ENCODE measurements at regions not wholly inside any gene's neighbourhood (a gene's known extent, or its start where the extent isn't known, plus 50 kb on each side); places are given as distances from the start of the nearest gene placed in this dataset.

DNA sequence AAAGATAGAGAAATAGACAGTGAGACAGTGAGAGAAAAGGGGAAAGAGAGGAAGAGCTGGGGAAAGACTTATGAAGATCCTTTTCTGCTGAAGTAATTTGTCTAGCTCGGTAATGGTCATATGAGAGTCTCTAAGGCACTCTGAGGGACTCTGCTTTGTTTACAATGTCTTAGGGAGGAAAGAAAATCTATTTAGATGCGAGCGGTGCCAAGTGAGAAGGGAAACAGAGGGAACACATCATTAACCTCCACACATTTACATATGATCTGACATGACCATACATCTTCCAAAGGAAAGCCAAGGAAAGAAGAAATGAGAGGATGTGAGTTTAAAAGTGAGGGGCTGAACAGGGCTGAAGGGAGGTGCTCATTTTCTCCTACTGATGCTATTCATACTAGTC is 862.3 kb upstream of the CITED2 start:
- no peak overlapping the region for H2AFZ ChIP-seq (ENCODE audit: low read depth, low read length)

GRCh38 chr6:140230282-140230681 is 855.8 kb upstream of the CITED2 start:
- H3F3A ChIP-seq (ENCODE audit: insufficient read depth, low read length, poor library complexity, severe bottlenecking) = no peaks in the 10 kb centered on the region
- no peak overlapping the region for H3K9ac ChIP-seq (ENCODE audit: low read length)
- no peaks in the 10 kb centered on the region for H3K79me2 ChIP-seq (replicated peaks; ENCODE audit: insufficient read depth, low read length)
- H3K9me2 ChIP-seq (ENCODE audit: insufficient read depth, low read length) = no peaks in the 10 kb centered on the region
- TF ChIP-seq MXI1 (conservative IDR thresholded peaks at IDR 0.05; ENCODE audit: poor library complexity, severe bottlenecking) (no peak), EZH2 (IDR thresholded peaks at IDR 0.05; ENCODE audit: borderline replicate concordance, insufficient read depth, low read length, poor library complexity, severe bottlenecking) (no peak), RAD21 (conservative IDR thresholded peaks at IDR 0.05) (no peak), SMC3 (conservative IDR thresholded peaks at IDR 0.05; ENCODE audit: poor library complexity) (no peak), CTCF (IDR thresholded peaks at IDR 0.05; ENCODE audit: poor library complexity, severe bottlenecking) (no peak), TAF1 (IDR thresholded peaks at IDR 0.05; ENCODE audit: low read depth) (no peak), EP300 (conservative IDR thresholded peaks at IDR 0.05; ENCODE audit: poor library complexity, severe bottlenecking) (no peak), POLR2AphosphoS5 (IDR thresholded peaks at IDR 0.05) (no peak)
- TF ChIP-seq, protein P1, sequence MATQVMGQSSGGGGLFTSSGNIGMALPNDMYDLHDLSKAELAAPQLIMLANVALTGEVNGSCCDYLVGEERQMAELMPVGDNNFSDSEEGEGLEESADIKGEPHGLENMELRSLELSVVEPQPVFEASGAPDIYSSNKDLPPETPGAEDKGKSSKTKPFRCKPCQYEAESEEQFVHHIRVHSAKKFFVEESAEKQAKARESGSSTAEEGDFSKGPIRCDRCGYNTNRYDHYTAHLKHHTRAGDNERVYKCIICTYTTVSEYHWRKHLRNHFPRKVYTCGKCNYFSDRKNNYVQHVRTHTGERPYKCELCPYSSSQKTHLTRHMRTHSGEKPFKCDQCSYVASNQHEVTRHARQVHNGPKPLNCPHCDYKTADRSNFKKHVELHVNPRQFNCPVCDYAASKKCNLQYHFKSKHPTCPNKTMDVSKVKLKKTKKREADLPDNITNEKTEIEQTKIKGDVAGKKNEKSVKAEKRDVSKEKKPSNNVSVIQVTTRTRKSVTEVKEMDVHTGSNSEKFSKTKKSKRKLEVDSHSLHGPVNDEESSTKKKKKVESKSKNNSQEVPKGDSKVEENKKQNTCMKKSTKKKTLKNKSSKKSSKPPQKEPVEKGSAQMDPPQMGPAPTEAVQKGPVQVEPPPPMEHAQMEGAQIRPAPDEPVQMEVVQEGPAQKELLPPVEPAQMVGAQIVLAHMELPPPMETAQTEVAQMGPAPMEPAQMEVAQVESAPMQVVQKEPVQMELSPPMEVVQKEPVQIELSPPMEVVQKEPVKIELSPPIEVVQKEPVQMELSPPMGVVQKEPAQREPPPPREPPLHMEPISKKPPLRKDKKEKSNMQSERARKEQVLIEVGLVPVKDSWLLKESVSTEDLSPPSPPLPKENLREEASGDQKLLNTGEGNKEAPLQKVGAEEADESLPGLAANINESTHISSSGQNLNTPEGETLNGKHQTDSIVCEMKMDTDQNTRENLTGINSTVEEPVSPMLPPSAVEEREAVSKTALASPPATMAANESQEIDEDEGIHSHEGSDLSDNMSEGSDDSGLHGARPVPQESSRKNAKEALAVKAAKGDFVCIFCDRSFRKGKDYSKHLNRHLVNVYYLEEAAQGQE (IDR thresholded peaks at IDR 0.05; ENCODE audit: borderline replicate concordance) = no peak
- H3K9me3 ChIP-seq (ENCODE audit: low read length) = no peaks in the 10 kb centered on the region
- H3K4me3 ChIP-seq (ENCODE audit: low read length) = no peak overlapping the region
- no peak overlapping the region for H3K4me2 ChIP-seq (ENCODE audit: low read length)
- H3K27ac ChIP-seq (ENCODE audit: low read length) = no peak overlapping the region
- no peak overlapping the region for H2AFZ ChIP-seq (ENCODE audit: low read depth, low read length)
- H3K36me3 ChIP-seq (ENCODE audit: insufficient read depth, low read length) = no peaks in the 10 kb centered on the region
- H4K20me1 ChIP-seq (ENCODE audit: insufficient read depth) = no peaks in the 10 kb centered on the region
- no peaks in the 10 kb centered on the region for H3K27me3 ChIP-seq (ENCODE audit: insufficient read depth, low read depth, low read length)

More for the DNA sequence above, 862.3 kb upstream of the CITED2 start:
- Histone ChIP-seq H3K9me2 (ENCODE audit: insufficient read depth, low read length) (no peaks in the 10 kb centered on the region), H3K9ac (ENCODE audit: low read length) (no peak overlapping the region), H3K27me3 (ENCODE audit: insufficient read depth, low read depth, low read length) (no peaks in the 10 kb centered on the region), H3K27ac (ENCODE audit: low read length) (no peak overlapping the region), H3K4me3 (ENCODE audit: low read length) (no peak overlapping the region), H4K20me1 (ENCODE audit: insufficient read depth) (no peaks in the 10 kb centered on the region), H3K4me2 (ENCODE audit: low read length) (no peak overlapping the region), H3K9me3 (ENCODE audit: low read length) (no peaks in the 10 kb centered on the region), H3K79me2 (replicated peaks; ENCODE audit: insufficient read depth, low read length) (no peaks in the 10 kb centered on the region), H3K36me3 (ENCODE audit: insufficient read depth, low read length) (no peaks in the 10 kb centered on the region), H3F3A (ENCODE audit: insufficient read depth, low read length, poor library complexity, severe bottlenecking) (no peaks in the 10 kb centered on the region)
- TF ChIP-seq POLR2AphosphoS5 (IDR thresholded peaks at IDR 0.05) (no peak), RAD21 (conservative IDR thresholded peaks at IDR 0.05) (no peak), MXI1 (conservative IDR thresholded peaks at IDR 0.05; ENCODE audit: poor library complexity, severe bottlenecking) (no peak), SMC3 (conservative IDR thresholded peaks at IDR 0.05; ENCODE audit: poor library complexity) (no peak), CTCF (IDR thresholded peaks at IDR 0.05; ENCODE audit: poor library complexity, severe bottlenecking) (no peak), EZH2 (IDR thresholded peaks at IDR 0.05; ENCODE audit: borderline replicate concordance, insufficient read depth, low read length, poor library complexity, severe bottlenecking) (no peak), TAF1 (IDR thresholded peaks at IDR 0.05; ENCODE audit: low read depth) (no peak), EP300 (conservative IDR thresholded peaks at IDR 0.05; ENCODE audit: poor library complexity, severe bottlenecking) (no peak)
- TF ChIP-seq, protein P1 (IDR thresholded peaks at IDR 0.05; ENCODE audit: borderline replicate concordance) = no peak

All from neural cell (in vitro differentiated cells).